CD4-positive, alpha-beta T cell (primary cell): ENCODE measurements at regions not wholly inside any gene's neighbourhood (a gene's known extent, or its start where the extent isn't known, plus 50 kb on each side); places are given as distances from the start of the nearest gene placed in this dataset.

Experiments used
- ATAC-seq: fragments of 200-7000 bp; cut with Tn5 transposase; one replicate; pipeline ENCODE4 v1.10.0; 2022; ENCODE audit warnings: mild to moderate bottlenecking; ENCODE audit not compliant: poor library complexity
- CTCF ChIA-PET: fragments of 350-600 bp; sonication (Branson Sonifier 250); formaldehyde crosslinking; loops from one replicate; lab custom pipeline; 2021; ENCODE audit warnings: antibody characterized with exemption, inconsistent platforms; lab: Charles Lee
- POLR2A ChIA-PET: fragments of 350-600 bp; sonication (Branson Sonifier 250); formaldehyde crosslinking; loops from one replicate; lab custom pipeline; 2021; ENCODE audit warnings: antibody characterized with exemption, inconsistent platforms; lab: Charles Lee
- DNase-seq, 14 experiments: peaks; one replicate each; pipeline ENCODE4 v3.0.0-alpha.2; 2013 to 2020; ENCODE audit warnings: mixed read lengths in 2 of 14
- H3K27ac ChIP-seq, 2 donors: one replicate each; pipeline versions ENCODE4 v1.5.1 to v1.7.0; 2013; ENCODE audit warnings: low read length in 2 of 2, low read depth in 1 of 2, mild to moderate bottlenecking in 1 of 2
- H3K27me3 ChIP-seq, 2 experiments: 1 replicate in 1 of 2; 2 replicates in 1 of 2; pipeline versions ENCODE4 v1.6.1 to v1.7.0; 2013; ENCODE audit warnings: low read length in 2 of 2, control low read depth in 1 of 2, mild to moderate bottlenecking in 1 of 2, moderate library complexity in 1 of 2; ENCODE audit not compliant: insufficient read depth in 2 of 2, control insufficient read depth in 1 of 2
- H3K36me3 ChIP-seq: one replicate; pipeline ENCODE4 v1.6.1; 2013; ENCODE audit warnings: low read length, control low read depth; ENCODE audit not compliant: insufficient read depth
- H3K4me1 ChIP-seq: one replicate; pipeline ENCODE4 v1.6.1; 2013; ENCODE audit warnings: low read length, control low read depth; ENCODE audit not compliant: insufficient read depth
- H3K4me3 ChIP-seq: one replicate; pipeline ENCODE4 v1.5.1; 2013; ENCODE audit warnings: mild to moderate bottlenecking, low read length, moderate library complexity
- H3K9me3 ChIP-seq, 2 experiments: 1 replicate in 1 of 2; 2 replicates in 1 of 2; pipeline versions ENCODE4 v1.6.1 to v1.7.0; 2013; ENCODE audit warnings: low read length in 2 of 2, mild to moderate bottlenecking in 2 of 2, control low read depth in 1 of 2, moderate library complexity in 1 of 2; ENCODE audit not compliant: control insufficient read depth in 1 of 2, insufficient read depth in 1 of 2
- H3K27ac Mint-ChIP-seq: one replicate; pipeline ENCODE4 v1.8.0; 2020; ENCODE audit warnings: mixed read lengths
- H3K27me3 Mint-ChIP-seq: one replicate; pipeline ENCODE4 v1.8.0; 2021; ENCODE audit warnings: mixed read lengths
- H3K36me3 Mint-ChIP-seq: one replicate; pipeline ENCODE4 v1.8.0; 2021; ENCODE audit warnings: low read depth, mixed read lengths
- H3K4me1 Mint-ChIP-seq: one replicate; pipeline ENCODE4 v1.8.0; 2021; ENCODE audit warnings: low read depth, mixed read lengths
- H3K4me3 Mint-ChIP-seq: one replicate; pipeline ENCODE4 v1.8.0; 2020; ENCODE audit warnings: mild to moderate bottlenecking, mixed read lengths
- H3K9me3 Mint-ChIP-seq: one replicate; pipeline ENCODE4 v1.8.0; 2020; ENCODE audit warnings: mixed read lengths
- intact Hi-C, 2 experiments: fragments of 100-400 bp; cut with DNase I in 1 of 2; cut with micrococcal nuclease in 1 of 2; formaldehyde crosslinking; loops; one replicate each; pipeline versions ENCODE4 v1.15.1 to v1.9.0; 2023 to 2025; cut with DNase I, micrococcal nuclease
- TF ChIP-seq, protein P1 (sequence below): fragments of 200-600 bp; IDR thresholded peaks from one replicate; pipeline ENCODE4 v1.8.0; 2022; ENCODE audit warnings: antibody characterized with exemption, mild to moderate bottlenecking

DNA sequence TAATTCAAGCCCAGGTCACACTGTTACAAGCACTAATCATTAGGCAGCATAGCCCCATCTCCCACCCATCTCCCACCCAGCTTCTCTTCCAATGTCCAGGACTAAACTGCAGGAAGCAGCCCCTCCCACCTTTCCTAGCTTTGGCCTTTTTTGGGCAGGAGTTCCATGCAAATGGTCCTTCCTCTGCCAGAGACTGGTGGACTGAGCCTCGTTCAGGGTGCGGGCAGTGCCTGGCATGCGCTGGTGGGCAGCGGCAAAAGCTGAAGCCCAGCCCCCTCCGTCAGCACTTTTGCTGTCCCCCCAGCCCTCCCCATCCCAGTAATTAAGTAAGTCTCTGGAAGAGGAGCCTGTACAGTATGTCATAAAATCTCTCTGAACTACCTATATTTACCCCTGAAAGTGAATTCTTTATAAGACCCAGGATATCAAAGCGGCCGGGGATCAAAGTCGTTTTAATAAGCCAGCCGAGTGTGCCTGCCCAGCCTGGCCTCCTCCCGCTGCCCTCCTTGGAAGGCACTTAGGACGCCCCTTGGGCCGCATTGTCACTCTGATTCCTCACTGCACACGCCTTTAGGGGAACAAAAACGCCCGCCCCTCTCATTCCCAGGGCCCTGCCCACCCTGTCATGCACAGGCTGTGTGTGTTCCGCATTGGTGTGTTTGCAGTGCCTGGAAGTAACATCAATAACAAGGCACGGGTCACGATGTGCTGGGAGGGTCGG lies 109.9 kb downstream of the IRX5 start:
- Mint-ChIP-seq H3K27me3 (peaks cover 5% of the 10 kb centered on the region), H3K4me3 (no peak overlapping the region), H3K36me3 (no peaks in the 10 kb centered on the region), H3K27ac (no peak overlapping the region), H3K4me1 (no peaks in the 10 kb centered on the region), H3K9me3 (no peaks in the 10 kb centered on the region)
- no peaks in the 10 kb centered on the region for H3K36me3 ChIP-seq
- intact Hi-C loops, result no loop called here
- H3K4me1 ChIP-seq, result no peaks in the 10 kb centered on the region
- ChIA-PET CTCF (no interaction called here), POLR2A (no interaction called here)
- H3K27ac ChIP-seq, result no peak overlapping the region
- H3K9me3 ChIP-seq, result peaks cover 0 to 12% of the 10 kb centered on the region in 2 experiments
- ATAC-seq, result no peak
- TF ChIP-seq, protein P1, sequence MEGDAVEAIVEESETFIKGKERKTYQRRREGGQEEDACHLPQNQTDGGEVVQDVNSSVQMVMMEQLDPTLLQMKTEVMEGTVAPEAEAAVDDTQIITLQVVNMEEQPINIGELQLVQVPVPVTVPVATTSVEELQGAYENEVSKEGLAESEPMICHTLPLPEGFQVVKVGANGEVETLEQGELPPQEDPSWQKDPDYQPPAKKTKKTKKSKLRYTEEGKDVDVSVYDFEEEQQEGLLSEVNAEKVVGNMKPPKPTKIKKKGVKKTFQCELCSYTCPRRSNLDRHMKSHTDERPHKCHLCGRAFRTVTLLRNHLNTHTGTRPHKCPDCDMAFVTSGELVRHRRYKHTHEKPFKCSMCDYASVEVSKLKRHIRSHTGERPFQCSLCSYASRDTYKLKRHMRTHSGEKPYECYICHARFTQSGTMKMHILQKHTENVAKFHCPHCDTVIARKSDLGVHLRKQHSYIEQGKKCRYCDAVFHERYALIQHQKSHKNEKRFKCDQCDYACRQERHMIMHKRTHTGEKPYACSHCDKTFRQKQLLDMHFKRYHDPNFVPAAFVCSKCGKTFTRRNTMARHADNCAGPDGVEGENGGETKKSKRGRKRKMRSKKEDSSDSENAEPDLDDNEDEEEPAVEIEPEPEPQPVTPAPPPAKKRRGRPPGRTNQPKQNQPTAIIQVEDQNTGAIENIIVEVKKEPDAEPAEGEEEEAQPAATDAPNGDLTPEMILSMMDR, result no peak
- no peak overlapping the region for H3K4me3 ChIP-seq
- H3K27me3 ChIP-seq, result no peaks in the 10 kb centered on the region
- DNase-seq, result no peak

DNA sequence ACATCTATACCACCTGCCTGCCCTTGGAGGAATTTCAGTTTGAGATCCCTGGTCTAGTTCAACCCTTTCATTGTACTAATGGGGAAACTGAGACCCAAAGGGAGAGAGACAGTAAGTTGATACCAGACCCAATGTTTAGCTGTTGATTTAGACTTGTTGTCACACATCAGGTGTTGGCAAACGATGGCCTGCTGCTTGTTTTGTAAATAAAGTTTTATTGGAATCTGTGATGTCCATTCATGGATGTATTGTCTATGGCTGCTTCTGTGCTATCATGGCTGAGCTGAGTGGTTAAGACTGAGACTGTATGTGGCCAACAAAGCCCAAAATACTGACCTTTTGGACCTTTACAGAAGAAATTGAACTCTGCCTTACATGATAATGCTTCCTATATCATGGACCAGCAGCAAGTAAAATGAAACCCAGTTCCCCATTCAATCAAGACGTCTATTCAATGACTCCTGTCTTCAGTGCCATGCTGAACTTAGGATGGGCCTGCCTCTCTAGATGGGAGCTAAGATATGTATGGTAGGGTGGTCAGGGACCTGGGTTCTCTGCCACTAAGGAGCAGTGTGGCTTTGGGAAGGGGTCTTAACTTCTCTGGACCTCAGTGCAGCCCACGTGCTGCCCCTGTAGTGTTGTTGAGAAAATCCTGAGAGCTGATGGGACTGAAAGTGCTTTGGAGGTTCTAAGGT lies 111.0 kb downstream of the IRX5 start:
- Mint-ChIP-seq H3K36me3 (no peaks in the 10 kb centered on the region), H3K27ac (no peak overlapping the region), H3K4me3 (no peak overlapping the region), H3K4me1 (no peaks in the 10 kb centered on the region), H3K9me3 (no peaks in the 10 kb centered on the region), H3K27me3 (peaks cover 5% of the 10 kb centered on the region)
- ATAC-seq, result no peak
- no peaks in the 10 kb centered on the region for H3K4me1 ChIP-seq
- POLR2A ChIA-PET, result no interaction called here
- CTCF ChIA-PET, result no interaction called here
- H3K27me3 ChIP-seq, result no peaks in the 10 kb centered on the region
- H3K9me3 ChIP-seq, result peaks cover 0 to 12% of the 10 kb centered on the region in 2 experiments
- H3K4me3 ChIP-seq, result no peak overlapping the region
- TF ChIP-seq, protein P1, result no peak
- no peak overlapping the region for H3K27ac ChIP-seq
- DNase-seq, result no peak
- no peaks in the 10 kb centered on the region for H3K36me3 ChIP-seq
- intact Hi-C loops, result no loop called here

DNA sequence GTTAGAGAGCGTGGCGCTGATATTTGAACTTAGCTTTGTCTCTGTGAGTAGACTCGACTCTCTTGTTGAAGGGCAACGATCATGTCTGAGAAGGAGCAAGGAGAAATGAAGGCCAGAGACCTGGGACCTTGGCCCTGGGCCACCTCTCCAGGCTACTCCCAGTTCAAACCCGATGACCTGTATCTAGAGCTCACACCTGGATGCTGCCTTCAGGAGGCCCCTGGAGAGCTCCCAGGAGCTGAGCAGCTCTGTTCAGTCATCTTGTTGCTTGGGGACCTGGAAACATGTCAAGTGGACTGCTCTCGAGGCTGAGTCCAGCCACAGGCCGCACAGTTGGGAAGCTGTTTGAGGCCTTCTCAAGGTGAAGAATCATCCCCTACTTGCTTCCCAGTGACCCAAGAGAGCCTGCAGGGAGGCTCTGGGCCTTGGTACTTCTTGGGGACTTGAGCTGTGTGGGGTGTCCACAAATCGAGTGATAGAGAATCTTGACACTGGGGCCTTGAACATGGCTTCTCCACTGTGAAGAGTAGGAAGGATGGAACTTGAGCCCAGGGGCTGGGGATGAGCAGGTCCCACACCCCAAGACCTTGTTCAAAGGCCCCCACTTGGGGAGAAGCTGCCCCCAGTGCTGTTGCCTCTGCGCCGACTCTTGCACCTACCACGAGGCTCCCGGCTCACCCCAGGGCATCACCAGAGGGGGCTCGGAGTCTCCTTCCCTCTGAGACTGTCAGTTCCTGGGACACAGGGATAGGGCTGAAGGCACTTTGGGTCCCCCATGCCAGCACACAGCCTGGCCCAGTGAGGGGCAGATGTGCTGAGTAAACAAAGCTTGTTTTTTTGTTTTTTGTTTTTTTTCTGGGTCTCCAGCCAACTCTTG lies 112.1 kb downstream of the IRX5 start:
- Histone ChIP-seq H3K9me3 (peaks cover 0 to 12% of the 10 kb centered on the region in 2 experiments), H3K36me3 (no peaks in the 10 kb centered on the region), H3K27ac (no peak overlapping the region), H3K4me3 (no peak overlapping the region), H3K27me3 (no peaks in the 10 kb centered on the region), H3K4me1 (no peaks in the 10 kb centered on the region)
- POLR2A ChIA-PET, result no interaction called here
- TF ChIP-seq, protein P1, result no peak
- peaks cover 5% of the 10 kb centered on the region for H3K27me3 Mint-ChIP-seq
- no peaks in the 10 kb centered on the region for H3K9me3 Mint-ChIP-seq
- no peak for DNase-seq
- no peaks in the 10 kb centered on the region for H3K4me1 Mint-ChIP-seq
- CTCF ChIA-PET, result no interaction called here
- ATAC-seq, result no peak
- intact Hi-C loops, result no loop called here
- H3K27ac Mint-ChIP-seq, result no peak overlapping the region
- H3K4me3 Mint-ChIP-seq, result no peak overlapping the region
- no peaks in the 10 kb centered on the region for H3K36me3 Mint-ChIP-seq
